H1 (cell line): ENCODE measurements at regions not wholly inside any gene's neighbourhood (a gene's known extent, or its start where the extent isn't known, plus 50 kb on each side); places are given as distances from the start of the nearest gene placed in this dataset.

Experiments used
- CBX8 ChIP-seq: fragments of 300-800, 300-1000 bp; sonication (generic); IDR thresholded peaks from 2 replicates; pipeline ENCODE4 v1.7.1; 2016; ENCODE audit warnings: low read depth, low read length, borderline replicate concordance
- CHD7 ChIP-seq: fragments of 300-600 bp; sonication (generic); IDR thresholded peaks from 2 replicates; pipeline ENCODE4 v1.7.1; 2012; ENCODE audit warnings: low read length, moderate library complexity, mild to moderate bottlenecking, inconsistent platforms; ENCODE audit not compliant: insufficient replicate concordance
- CTCF ChIP-seq, 3 experiments: IDR thresholded peaks; 1 replicate in 2 of 3; 2 replicates in 1 of 3; pipeline versions ENCODE4 v1.5.1 to v1.6.1; 2011; ENCODE audit warnings: low read length in 3 of 3, mild to moderate bottlenecking in 3 of 3, inconsistent platforms in 2 of 3, low read depth in 1 of 3, moderate library complexity in 1 of 3; ENCODE audit not compliant: insufficient read depth in 1 of 3; ENCODE audit errors: control extremely low read depth in 1 of 3
- MAFK ChIP-seq: IDR thresholded peaks from 2 replicates; pipeline ENCODE4 v1.6.1; 2012; ENCODE audit warnings: low read depth, mild to moderate bottlenecking, improper control_type of control experiment, low read length
- RAD21 ChIP-seq, 2 experiments: IDR thresholded peaks in 1 of 2; conservative IDR thresholded peaks in 1 of 2; 2 replicates each; pipeline ENCODE4 v1.6.1; 2011; ENCODE audit warnings: low read depth in 2 of 2, low read length in 2 of 2, improper control_type of control experiment in 1 of 2, inconsistent platforms in 1 of 2, mild to moderate bottlenecking in 1 of 2, moderate library complexity in 1 of 2
- TAF7 ChIP-seq: optimal IDR thresholded peaks from 2 replicates; pipeline ENCODE3; 2011; ENCODE audit warnings: low read depth, mild to moderate bottlenecking, inconsistent platforms, low read length, moderate library complexity, borderline replicate concordance

DNA sequence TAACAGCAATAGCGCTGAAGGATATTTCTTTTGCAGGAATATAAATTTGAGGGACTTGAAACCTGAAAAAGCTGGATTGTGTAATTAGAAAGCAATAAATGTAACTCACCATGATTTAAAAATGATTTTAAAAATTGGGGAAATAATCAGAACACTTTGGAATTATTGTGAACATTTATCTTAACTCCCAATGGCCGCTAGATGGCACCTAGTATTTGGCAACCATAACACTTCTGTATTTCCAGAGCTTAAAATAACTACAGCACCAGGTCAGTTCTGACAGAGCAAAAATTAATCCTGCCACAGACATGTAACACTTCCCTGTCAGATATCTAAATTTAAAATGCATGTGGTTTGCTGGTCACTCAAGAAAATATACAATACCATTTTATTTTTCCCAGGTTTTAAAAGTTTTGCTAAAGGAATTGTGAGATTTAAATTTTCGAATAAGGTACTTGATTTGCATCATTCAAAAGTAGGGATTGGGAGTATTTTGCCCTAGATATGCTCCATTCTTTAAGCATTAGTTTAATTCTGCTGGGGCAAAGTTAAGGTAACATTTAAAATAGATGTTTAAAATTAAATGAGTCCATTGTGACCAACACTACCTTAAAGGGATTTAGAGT, 144.5 kb downstream of the PPP1R3A start (continued):
- no peak for TF ChIP-seq CHD7
- 0 out of 2 replicates have a peak, but pooled peaks have one; percentile 12 for TF ChIP-seq MAFK
- TF ChIP-seq CTCF (IDR thresholded peaks at IDR 0.05; ENCODE audit: control extremely low read depth in 1 of 3, insufficient read depth in 1 of 3, low read depth in 1 of 3, low read length in 3 of 3): peak in 2 of 3 experiments; percentile 34 to 56; a peak in 2 of 4 replicates
- TF ChIP-seq RAD21 (IDR thresholded peaks at IDR 0.05 in 1 of 2, conservative IDR thresholded peaks at IDR 0.05 in 1 of 2; ENCODE audit: low read depth in 2 of 2, low read length in 2 of 2): peak; percentile 68 to 70
- no peak for TF ChIP-seq CBX8
- no peak for TF ChIP-seq TAF7
